ENCODE measurements at regions not wholly inside any gene's neighbourhood (a gene's known extent, or its start where the extent isn't known, plus 50 kb on each side); places are given as distances from the start of the nearest gene placed in this dataset.

DNA sequence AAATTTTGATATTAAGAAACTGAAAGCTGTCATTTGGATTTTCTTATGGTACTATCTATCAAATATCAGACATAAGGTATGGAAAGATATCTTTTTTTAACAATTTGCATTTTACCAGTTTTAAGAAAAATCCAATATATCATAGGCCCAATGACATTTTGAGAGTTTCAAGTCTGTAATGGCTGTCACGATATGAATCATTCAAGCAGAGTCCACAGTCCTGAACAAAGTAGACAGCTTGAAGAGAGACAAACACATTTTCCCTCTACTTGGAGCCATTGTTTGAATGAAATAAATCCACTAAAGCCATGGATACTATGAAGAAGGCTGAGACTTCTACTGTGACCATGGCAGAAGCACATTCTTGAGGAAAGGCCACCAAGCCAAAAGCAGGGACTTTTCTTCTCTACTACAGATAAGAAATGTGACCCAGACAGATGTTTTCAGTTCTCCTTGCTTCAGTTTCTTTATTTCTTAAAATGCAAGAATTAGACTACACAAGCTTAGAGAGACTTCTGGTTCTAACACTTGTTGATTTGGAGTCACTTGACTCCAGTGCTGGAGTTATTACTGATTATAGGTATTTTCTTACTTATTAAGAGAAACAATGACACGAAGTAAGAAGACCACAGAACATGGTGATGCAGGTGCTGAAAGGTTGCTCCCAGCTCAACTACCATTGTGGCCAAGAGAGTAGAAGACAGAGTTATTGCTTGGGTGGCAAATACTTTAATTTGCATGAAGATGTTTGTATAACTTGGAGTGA is 429.1 kb downstream of the KIF20B start:
- no peak for DNase-seq

DNA sequence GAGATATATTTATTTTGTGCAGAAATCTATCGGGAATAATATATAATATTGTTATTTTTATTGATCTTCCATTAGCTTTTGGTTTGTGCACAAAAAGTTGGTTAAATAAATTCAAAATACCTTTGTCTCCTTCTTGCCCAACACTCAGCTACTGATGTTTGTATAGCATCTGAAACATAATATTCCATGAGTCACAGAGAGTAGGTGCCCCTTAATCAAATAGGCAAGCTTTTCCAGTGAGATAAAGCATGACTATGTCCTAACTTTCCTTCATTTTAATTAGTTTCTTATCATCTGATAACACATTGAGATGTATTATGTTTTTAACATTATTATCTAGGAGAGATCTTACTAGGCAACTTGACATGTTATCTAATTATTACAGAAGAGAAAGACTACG is 432.2 kb downstream of the KIF20B start:
- DNase-seq: no peak

DNA sequence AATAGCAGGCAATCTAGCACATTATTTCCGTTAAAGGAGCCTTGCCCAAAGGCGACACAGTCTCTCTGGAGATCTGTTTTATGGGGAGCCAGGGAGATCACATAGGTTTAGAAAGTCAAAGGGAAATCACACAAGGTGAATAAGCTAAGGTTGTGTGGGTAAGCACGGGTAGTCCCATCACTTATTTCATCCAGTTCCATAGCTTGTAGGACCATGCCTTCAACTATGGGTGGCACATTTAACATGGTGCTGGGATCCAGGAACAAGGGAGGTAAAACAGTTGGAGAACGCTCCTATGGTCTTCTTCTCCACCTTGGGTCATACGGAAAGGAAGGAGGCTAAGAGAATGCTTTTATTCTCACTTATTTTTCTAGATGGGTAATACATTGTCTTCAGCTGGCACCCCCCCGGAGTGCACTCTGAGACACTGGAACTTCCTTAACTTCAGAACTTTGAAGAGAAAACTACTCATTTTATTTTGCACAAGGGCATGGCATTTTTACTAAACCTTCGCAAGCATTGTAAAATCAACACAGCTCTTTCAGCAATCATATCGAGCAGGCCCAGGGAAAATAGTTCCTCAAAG is 435.4 kb downstream of the KIF20B start:
- DNase-seq: no peak

DNA sequence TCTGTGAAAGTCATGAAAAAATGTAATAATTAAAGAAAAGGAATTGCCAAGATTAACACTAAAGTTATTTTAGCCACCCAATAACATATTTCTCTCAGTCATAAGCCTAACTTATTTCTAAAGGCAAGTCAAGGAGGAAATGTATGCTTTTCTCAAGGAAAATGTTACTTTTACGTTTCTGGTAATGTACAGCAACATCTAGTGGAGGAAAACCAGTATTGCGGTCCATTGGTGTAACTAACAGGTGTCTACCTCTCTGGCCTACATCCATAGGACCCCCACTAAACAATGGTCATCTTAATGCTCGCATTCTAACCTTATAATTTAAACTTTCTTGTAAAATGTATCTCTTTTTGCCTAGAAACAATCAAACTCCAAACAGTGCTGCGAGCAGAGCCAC is 437.5 kb downstream of the KIF20B start:
- no peak for DNase-seq

DNA sequence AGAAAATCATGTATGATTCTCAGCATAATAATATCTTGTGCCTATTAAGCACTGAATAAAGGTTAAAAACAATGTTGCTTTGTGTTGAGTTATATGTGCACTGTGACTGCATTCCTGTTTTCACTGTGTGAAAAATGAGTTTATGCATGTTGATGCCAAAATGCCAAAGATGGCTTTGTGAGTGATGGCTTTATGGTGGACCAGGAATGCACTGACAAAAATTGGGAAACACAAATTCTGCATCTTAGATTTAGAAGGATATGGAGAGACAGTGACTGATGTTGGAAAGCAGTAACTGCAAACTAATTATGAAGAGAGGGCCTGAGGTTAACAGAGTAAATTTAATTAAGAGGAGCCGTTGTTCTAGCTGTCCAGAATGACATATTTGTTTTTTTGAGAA is 440.4 kb downstream of the KIF20B start:
- DNase-seq: no peak

DNA sequence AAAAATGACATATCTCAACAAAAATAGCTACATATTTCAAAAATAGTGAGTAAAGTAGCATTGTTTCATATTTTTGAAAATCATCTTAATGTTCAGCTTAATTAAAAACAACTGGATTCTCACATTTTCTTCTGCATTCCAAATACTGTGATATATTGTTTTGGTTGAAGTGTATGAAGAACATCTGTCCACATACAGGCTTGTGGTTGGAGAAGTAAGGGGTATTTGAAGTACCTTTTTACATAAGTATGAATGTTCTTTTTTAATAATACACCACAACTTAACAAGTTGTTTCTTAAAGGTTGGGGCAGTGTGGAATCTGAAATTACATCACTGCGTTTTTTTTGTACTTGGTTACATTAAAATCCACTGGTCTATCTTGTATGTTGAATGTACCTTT is 442.5 kb downstream of the KIF20B start:
- no peak for DNase-seq

DNA sequence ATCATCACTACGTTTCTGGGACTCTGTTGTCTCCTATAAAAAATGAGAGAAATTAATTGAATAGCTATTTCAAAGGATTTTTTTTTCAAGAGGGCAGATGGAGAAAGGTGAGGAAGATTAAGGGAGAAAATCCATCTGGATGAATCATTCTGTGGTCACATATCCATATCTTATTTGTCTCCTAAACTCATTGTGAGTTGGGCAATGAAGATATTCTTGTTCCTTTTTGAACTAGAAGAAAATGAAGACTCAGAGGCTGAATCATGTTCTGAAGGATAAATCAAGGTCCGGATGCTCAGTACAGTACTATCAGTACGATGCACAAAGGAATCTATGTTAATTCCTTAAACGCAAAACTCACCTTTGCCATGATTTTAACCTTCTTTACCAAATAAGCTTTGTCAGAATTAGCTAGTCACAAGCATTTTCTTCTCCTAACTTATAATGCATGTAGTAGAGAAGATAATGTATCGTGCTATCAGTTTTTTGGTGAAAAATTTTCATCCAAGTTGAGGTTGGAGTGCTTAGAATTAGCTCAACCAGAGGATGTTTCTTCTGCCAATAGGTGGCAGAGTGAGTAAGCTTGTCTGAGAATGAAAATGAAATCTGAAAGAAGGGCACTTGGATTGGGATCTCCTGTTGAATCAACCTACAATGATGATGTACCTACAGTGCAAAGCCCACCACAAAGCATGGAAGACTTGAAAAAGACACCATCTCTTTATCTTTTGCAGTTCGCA is 446.9 kb downstream of the KIF20B start:
- peak; percentile 21 to 42 for DNase-seq

DNA sequence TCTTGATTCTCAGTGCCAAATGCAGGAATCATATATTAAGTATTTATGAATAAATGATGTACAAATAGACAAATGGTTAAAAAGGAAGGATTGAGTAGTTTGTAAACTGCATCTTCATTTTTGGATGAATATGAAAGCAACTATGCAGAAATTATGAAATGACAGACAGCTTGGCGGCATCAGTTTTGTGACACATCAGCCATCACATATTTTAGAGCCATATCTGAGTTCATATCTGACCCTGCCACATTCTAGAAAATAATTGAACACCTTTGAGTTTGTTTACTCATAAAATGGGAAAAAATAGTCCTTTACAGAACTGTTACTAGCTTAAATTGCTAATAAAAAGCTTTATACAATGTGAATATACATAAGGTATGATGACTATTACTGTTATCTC is 448.2 kb downstream of the KIF20B start:
- no peak for DNase-seq

DNA sequence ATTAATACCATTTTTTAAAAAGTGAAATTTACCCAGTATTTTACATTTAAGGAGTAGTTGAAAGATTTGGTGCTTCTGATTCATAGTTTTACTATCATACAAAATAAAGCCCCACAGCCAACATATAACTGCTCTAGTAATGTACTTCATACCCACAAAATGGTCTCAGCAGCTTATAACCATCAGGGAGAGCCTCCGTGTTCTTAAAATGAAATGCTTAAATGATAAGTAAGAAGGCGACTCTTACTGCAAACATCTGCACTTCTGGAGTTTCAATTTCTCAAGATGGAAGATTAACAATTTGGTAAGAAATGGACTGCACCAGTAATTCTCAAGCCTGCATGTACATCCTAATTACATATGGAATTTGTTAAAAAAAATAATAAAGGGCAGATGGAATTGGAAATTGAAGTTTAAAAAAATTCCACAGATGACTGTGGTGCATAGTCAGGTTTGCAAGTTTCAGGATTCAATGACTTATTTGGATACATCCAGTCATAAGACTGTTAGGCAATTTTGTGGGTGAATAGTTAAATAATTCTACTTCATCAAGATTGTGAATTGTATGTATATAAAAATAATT is 461.0 kb downstream of the KIF20B start:
- no peak for DNase-seq

DNA sequence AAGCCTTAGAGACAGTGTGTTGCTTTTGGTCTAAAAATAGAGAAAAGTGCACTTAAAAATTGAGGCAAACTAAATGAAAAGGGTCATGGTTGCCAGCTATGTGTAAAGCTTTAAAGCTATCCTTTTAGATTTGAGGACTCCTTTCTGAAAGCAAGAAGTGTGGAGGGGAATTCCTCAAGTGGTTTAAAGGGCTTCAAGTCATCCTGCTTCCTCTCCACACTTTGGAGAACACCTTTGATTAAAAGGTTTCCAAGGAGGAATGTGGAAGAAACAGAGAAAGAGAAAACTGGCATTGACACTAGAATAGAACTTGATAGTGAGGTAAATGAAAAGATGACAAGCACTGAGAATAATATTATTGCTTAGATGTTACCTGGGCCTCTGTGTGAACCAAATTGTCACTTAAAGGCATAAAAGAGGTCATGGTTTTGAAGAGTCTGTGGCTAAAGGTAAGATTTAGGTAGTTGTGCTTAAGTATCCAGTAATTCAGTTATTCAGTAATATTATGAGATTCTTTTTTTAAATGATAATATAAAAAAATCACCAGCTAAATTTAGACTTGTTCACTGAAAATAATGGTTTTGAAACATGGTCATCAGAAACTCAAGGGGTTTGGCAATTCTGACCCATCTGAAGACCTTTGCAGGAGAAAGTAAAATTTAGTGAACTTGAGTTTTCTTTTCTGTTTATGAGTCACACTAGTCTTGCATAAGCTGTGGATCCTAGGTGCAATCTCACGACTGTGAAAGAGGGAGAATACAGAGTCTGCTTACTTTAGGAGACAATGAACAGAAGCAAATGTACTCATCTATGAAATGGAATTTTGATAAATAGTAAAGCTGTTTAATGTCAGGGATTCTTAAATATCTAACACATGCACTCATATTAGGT is 466.0 kb downstream of the KIF20B start:
- no peak for DNase-seq

DNA sequence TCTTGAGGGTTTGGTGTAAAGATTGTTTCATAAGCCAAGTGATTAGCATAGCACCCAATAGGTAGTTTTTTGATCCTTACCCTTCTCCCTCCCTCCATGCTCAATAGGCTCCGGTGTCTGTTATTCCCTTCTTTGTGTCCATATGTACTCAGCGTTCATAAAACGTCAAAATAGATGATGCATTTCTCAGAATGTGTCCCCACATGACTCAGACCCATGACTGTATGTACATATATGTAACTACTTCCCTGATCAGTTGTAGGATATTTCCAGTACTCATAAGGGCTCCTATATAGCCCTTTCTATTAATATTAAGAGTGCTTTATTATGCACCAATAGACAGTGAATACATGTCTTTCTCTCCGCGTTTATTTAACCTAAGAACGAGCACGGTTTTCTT is 466.9 kb downstream of the KIF20B start:
- DNase-seq: no peak

DNA sequence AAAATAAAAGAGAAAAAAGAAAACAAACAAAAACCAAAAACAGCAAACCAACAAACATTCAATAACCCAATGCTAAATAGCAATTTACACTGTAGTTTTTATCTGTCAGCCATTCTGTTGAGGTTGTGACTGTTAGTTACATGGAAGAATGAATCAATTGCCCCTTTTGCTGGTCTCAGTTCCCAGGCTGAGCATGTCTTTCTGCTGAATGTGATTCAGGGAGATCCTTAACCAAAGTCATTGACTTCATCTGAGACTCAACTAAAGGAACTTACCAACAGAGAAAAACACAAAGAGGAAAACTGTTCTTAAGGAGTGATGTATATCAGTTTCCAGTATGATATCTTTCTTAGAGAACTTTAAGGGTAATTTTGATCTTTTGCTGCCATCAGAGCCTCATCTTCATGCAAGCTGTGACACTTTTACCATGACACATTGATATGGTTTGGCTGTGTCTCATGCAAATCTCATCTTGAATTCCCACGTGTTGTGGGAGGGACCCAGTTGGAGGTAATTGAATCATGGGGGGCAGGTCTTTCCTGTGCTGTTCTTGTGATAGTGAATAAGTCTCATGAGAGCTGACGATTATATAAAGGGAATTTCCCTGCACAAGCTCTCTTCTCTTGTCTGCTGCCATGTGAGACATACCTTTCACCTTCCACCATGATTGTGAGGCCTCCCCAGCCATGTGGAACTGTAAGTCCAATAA is 469.8 kb downstream of the KIF20B start:
- no peak for DNase-seq

DNA sequence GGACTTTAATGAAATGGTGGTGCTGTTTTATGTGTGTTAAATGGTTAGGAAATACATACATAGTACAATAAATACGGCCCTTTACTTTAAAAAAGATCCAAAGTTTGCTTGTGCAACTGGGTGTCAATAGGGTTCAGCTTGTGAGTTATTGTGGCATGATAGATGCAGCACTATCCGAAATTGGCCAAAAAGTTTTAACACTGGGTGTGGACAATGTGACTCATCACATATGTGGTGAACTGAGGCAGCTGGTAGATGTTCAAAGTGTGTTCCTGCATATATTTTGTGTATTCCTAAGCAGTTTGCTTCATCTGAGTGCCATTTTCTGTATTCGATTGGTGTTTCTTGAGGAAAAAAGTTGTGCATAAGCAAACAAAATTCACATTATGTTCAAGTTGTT is 473.1 kb downstream of the KIF20B start:
- DNase-seq: no peak

DNA sequence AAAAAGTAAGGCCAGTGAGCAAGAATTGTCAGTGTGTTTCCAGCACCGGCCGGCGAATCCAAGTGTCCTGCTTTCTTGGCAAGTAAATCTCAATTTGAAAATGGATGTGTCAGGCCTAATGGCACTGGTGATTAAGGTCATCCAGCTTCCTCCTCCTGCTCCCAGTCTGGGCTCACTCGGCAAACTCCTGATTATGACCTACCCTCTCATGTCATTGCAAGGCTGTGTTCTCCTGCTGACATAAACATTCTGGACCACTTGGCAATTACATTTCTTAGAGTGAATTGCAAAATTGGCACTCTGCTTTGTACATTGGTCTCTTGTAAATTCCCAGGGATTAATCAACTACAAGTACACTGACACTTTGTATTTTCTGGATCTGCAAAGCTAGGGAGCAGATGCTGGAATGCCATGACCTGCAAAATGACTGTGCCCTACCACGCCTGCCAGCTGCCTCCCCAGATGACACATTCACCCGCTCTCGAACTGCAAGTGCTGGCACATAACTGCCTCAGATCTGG is 473.8 kb downstream of the KIF20B start:
- no peak for DNase-seq

DNA sequence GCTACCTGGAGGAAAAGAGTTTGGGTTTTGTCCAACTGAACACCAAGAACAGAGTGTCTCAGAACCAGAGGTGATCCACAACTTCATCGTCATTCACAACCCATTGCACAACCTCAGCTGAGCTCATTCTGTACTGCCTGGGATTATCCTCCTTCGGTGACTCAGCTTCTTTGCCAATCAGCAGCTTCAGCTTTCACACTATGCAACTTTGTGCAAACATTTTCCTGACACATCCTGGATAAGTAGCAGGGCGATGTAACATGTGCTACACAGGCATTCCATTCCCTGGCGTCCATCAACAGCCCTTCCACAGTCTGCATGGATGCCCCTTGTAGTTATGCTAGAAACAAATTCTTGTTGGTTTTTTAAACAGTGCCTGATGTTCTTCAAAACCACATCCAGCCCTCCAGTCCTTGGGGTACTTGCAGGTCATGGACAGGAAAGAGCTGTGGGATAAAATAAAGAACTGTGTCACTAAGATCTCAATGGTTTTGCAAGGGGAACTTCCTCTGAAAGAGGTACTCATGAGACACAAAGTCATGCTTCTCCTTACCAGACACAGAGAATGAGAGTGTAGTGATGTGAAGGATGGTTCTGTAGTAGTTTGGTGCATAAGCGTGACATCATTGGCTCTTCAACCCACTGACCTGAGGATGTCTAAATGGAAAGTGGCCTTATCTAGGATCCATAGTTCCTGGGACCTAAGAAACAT is 478.5 kb downstream of the KIF20B start:
- no peak for DNase-seq

DNA sequence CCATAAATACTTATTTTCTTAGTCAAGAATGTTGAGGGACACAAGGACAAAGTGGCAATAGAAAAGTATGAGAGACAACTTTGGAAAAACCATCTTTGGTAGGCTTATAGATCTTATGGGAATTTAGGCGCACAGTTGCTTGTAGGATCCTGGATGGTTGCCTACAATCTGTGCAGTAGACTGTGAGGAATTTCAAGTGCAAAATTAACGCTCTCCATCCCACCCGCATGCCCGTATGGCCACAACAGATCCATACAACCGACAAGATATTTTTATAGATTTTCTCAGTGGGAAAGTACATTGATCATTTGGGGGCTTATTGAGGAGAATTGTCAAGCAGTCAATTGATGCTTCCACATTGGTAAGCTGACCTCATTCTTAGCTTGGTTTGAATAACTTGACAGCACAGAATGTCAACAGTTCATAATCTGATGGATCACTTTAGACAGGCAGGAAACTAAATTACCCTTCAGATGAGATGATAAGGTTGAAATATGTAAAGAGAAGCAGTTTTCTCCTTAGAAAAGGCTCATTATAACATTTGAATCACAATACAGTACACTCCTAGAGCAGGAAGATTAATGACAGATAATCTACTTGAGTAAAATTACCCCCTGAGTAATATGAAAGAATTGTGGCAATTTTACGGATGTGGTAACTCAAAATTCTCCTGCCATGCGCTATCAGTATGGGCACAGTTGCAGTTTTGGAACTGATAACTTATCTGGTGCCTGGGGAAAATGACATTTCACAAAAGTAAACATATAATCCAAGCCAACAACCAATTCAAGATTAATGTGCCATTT is 479.7 kb downstream of the KIF20B start:
- DNase-seq: no peak

DNA sequence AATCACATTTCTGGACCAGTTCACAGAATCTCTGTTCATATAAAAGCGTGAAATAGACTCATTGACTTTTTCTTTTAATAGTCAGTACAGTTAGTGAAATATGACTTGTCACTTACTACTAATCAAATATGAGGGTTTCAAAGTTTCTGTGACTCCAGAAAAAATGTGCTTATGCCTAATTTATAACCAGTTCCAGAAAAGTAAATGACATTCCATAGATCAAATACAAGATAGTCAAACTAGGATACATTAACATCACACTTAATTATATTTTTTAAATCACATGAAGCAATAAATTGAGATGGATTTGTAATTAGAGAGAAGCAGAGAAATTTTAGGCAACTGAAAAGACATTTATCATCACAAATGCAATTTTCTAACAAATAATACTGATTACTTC is 491.4 kb downstream of the KIF20B start:
- no peak for DNase-seq

DNA sequence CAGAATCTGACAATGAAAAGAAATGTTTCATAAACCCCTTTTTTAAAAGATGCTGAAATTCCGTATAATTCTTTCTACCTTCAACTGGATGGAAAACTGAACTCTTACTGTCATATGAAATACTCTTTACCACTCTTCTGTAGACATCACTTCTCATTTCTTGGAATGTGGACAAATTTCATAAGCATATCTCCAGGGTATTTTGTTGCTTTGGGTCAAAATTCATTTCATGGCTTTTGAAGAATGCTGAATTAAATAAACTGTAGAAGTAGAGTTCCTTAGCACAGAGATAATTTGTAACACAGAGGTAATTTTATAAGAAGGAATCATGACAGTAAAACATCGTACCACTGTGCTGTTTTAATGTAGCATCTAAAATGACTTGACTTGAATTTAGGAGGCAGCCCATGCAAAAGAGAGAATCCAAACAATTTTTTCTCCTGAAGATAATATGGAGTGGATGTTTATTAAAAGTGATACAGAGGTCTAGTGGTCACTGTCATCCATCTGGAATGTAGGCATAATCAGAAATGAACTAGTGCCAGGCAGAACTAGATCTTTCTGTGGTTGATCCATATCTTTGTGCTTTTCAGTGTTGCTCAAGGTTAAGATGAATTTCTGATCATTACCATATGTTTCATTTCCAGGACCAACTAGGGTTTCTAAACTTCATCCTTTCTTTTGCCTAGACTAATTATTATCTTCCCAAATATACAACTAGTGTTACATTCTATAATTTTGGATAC is 492.0 kb downstream of the KIF20B start:
- DNase-seq: no peak

DNA sequence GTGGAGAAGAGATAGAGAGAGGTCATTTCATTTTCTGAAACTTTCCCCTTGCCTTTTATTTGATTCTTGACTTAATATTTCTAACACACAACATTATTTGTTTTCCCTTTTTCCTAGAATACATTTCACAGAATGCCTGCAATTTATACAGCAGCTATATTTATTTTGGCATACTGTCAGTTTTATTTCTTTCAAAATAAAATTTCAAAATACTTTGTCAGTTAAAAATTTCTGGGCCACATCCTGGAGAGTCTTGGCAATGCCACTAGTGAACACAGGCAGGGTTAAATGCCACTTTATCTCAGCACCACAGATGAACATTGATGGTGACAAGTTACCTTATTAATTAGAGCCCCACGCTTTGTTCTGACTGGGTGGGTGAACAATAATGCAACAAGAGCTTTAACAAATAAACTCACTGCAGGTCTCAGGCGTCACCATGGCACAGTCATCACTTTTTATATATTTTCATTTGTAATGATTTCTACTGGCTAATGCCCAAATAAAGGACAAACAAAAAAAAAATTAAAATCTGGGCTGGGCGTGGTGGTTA is 494.0 kb downstream of the KIF20B start:
- no peak for DNase-seq
